Left colon (tissue), 2 donors: ENCODE measurements at regions not wholly inside any gene's neighbourhood (a gene's known extent, or its start where the extent isn't known, plus 50 kb on each side); places are given as distances from the start of the nearest gene placed in this dataset.
"Not testable (repeated sequence)": the region's sequence is repeated elsewhere in the genome, so short reads cannot be mapped to it uniquely, and the experiment has no call there.

ENCODE experiments used
- ATAC-seq: fragments of 200-7000 bp; cut with Tn5 transposase; one replicate; pipeline ENCODE4 v1.9.1; 2020; ENCODE audit warnings: mild to moderate bottlenecking, moderate library complexity
- DNase-seq, 2 donors: peaks; one replicate each; pipeline ENCODE4 v3.0.0-alpha.2; 2020
- intact Hi-C, 2 donors: fragments of 100-400 bp; cut with DNase I in 1 of 2; cut with micrococcal nuclease in 1 of 2; formaldehyde crosslinking; loops; one replicate each; pipeline versions ENCODE4 v1.11.2 to v1.14.0; 2022; cut with DNase I, micrococcal nuclease
- donor health status: DM: no; HTN: no; CAD: no.
- donor health status: DM: yes; HTN: yes; CAD: no.

DNA sequence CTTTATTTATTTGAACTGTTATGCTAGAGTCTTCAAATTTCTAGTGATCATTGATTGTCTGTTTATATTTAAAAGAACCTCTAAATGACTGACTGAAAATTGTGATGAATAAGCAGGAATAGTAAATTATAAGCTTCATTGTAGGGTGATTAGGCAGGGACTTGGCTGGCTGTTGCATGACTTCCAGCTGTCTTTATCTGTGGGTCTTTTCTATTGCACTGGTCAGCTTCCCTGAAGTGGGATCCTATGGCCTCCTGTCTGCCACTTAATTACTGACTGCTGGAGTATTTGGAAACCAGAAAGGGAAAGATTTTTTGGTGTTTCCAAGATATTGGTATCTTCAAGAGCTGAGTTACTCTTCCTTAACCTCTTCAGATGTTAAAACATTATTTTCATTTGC, 123.0 kb upstream of the CCNH start:
- DNase-seq, result no peak
- intact Hi-C loops, result no loop called here
- ATAC-seq, result no peak

GRCh38 chr5:87529486-87530076, 116.9 kb upstream of the CCNH start:
- ATAC-seq (no peak), DNase-seq (no peak)
- intact Hi-C loops, result no loop called here

- ATAC-seq (no peak), DNase-seq (no peak)
- intact Hi-C loops, result no loop called here
Measured at GRCh38 chr5:87526131-87526530, 113.4 kb upstream of the CCNH start.

DNA sequence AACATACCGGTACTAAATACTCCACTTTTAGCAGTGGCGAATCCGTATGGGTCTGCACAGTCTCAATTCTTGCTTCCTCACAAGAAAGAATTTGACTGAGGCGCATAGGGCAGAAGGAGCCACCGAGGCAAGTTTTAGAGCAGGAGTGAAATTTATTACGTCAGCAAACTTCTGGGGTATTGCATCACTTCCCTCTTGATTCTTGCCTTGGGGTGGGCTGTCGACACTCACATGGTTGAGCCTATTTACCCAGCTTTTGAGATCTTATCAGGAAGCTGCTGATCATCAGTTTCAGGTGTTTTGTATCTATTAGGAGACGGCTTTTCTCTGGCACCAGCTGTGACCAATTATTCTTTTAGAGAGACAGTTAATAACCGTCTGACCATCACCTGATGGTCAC, 111.5 kb upstream of the CCNH start:
- intact Hi-C loops, result no loop called here
- no peak for DNase-seq

DNA sequence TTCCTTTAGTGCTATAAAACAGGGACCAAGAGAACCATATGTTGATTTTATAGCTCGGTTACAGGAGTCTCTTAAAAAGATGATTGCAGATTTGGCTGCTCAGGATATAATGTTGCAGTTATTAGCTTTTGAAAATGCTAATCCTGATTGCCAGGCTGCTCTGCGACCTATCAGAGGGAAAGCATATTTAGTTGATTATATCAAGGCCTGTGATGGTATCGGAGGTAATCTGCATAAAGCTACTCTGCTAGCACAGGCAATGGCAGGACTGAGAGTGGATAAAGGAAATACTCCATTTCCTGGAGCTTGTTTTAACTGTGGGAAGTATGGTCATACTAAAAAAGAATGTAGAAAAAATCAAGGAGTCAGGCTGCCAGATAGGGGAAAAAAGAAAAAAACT, 99.0 kb upstream of the CCNH start:
- intact Hi-C loops, ATAC-seq, DNase-seq: not testable (repeated sequence)

More for the DNA sequence above, 111.5 kb upstream of the CCNH start:
- no peak for ATAC-seq

GRCh38 chr5:87503004-87503403, 90.3 kb upstream of the CCNH start:
- intact Hi-C loops, result no loop called here
- no peak for DNase-seq
- no peak for ATAC-seq

GRCh38 chr5:87499478-87500410, 87.0 kb upstream of the CCNH start:
- intact Hi-C loops, result no loop called here
- no peak for ATAC-seq
- no peak for DNase-seq
